EH (cell line): ENCODE measurements at regions not wholly inside any gene's neighbourhood (a gene's known extent, or its start where the extent isn't known, plus 50 kb on each side); places are given as distances from the start of the nearest gene placed in this dataset.

ENCODE experiments used
- DNase-seq: peaks from one replicate; pipeline ENCODE4 v3.0.0-alpha.2; 2015; ENCODE audit warnings: low read depth

- no peak for DNase-seq
Observed at GRCh38 chr6:9942131-9942530, 472.7 kb downstream of the TFAP2A start.

GRCh38 chr6:9938801-9939200 is 476.1 kb downstream of the TFAP2A start:
- no peak for DNase-seq

GRCh38 chr6:9937031-9937763 is 477.7 kb downstream of the TFAP2A start:
- no peak for DNase-seq

- no peak for DNase-seq
Observed at GRCh38 chr6:9936551-9936950, 478.3 kb downstream of the TFAP2A start.

- peak; percentile 42 for DNase-seq
Observed at GRCh38 chr6:9933677-9934076, 481.2 kb downstream of the TFAP2A start.

GRCh38 chr6:9927275-9927674 is 487.6 kb downstream of the TFAP2A start:
- DNase-seq, result peak; percentile 36

- no peak for DNase-seq
Observed at GRCh38 chr6:9924971-9925370, 489.9 kb downstream of the TFAP2A start.

- DNase-seq, result peak; percentile 92
Observed at GRCh38 chr6:9921366-9921765, 493.5 kb downstream of the TFAP2A start.

GRCh38 chr6:9914951-9915350 is 499.9 kb downstream of the TFAP2A start:
- DNase-seq, result no peak

- no peak for DNase-seq
Observed at GRCh38 chr6:9901376-9901775, 513.5 kb downstream of the TFAP2A start.

GRCh38 chr6:9896806-9897205 is 518.1 kb downstream of the TFAP2A start:
- peak; percentile 10 for DNase-seq

GRCh38 chr6:9890893-9891292 is 524.0 kb downstream of the TFAP2A start:
- DNase-seq, result no peak

GRCh38 chr6:9890469-9890868 is 524.4 kb downstream of the TFAP2A start:
- no peak for DNase-seq

GRCh38 chr6:9878535-9878934 is 536.3 kb downstream of the TFAP2A start:
- no peak for DNase-seq

- DNase-seq, result peak; percentile 66
Observed at GRCh38 chr6:9875605-9876353, 539.1 kb downstream of the TFAP2A start.

- DNase-seq, result no peak
Observed at GRCh38 chr6:9862603-9863167, 552.2 kb downstream of the TFAP2A start.

- peak; percentile 41 for DNase-seq
Observed at GRCh38 chr6:9851541-9852380, 563.1 kb downstream of the TFAP2A start.

GRCh38 chr6:9851006-9851405 is 563.9 kb downstream of the TFAP2A start:
- DNase-seq, result no peak

GRCh38 chr6:9848094-9848493 is 566.8 kb downstream of the TFAP2A start:
- DNase-seq, result peak; percentile 33

GRCh38 chr6:9841886-9842725 is 572.8 kb downstream of the TFAP2A start:
- DNase-seq, result no peak

- DNase-seq, result no peak
Observed at GRCh38 chr6:9834233-9834632, 580.6 kb downstream of the TFAP2A start.
